Adipocyte (in vitro differentiated cells): ENCODE measurements at regions not wholly inside any gene's neighbourhood (a gene's known extent, or its start where the extent isn't known, plus 50 kb on each side); places are given as distances from the start of the nearest gene placed in this dataset.

Experiments
- DNase-seq: peaks from one replicate; pipeline ENCODE4 v3.0.0-alpha.2; 2015; ENCODE audit warnings: low read depth
- H3K27me3 ChIP-seq: replicated peaks from 2 replicates; pipeline ENCODE4 v1.7.0; 2013; ENCODE audit warnings: mild to moderate bottlenecking, low read length, moderate library complexity; ENCODE audit not compliant: control insufficient read depth, insufficient read depth
- H3K36me3 ChIP-seq: 2 replicates; pipeline ENCODE4 v1.7.0; 2013; ENCODE audit warnings: low read length, mild to moderate bottlenecking, moderate library complexity; ENCODE audit not compliant: control insufficient read depth, insufficient read depth, severe bottlenecking
- H3K4me1 ChIP-seq: 2 replicates; pipeline ENCODE4 v1.7.0; 2013; ENCODE audit warnings: mild to moderate bottlenecking, low read length, moderate library complexity; ENCODE audit not compliant: control insufficient read depth, insufficient read depth
- H3K4me3 ChIP-seq: 2 replicates; pipeline ENCODE4 v1.7.0; 2013; ENCODE audit warnings: mild to moderate bottlenecking, low read length, moderate library complexity
- H3K9ac ChIP-seq: 2 replicates; pipeline ENCODE4 v1.7.0; 2013; ENCODE audit warnings: mild to moderate bottlenecking, low read length, moderate library complexity
- H3K9me3 ChIP-seq: 2 replicates; pipeline ENCODE4 v1.7.0; 2013; ENCODE audit warnings: mild to moderate bottlenecking, low read length, moderate library complexity; ENCODE audit not compliant: control insufficient read depth

DNA sequence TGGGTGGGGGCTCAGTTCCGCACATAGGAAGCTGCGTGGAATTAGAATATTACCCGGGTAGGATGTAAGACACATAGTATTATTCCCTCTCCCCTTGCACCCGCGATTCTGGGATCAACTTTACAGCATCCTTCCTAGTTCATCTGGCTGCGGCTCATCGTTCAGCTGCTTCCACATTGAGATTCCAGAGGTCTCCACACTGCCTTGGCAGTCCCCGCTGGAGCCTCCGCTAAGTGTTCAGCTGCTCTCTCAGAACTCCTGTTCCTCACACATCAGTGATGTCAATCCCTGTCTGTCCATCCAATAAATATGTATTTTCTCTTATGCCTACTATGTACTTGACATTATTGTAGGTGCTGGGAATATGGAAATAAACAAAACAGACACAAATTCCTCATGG lies 135.6 kb upstream of the SYT6 start:
- Histone ChIP-seq H3K9ac (no peak overlapping the region), H3K4me3 (no peak overlapping the region), H3K9me3 (no peaks in the 10 kb centered on the region), H3K4me1 (no peaks in the 10 kb centered on the region), H3K36me3 (no peaks in the 10 kb centered on the region), H3K27me3 (no peaks in the 10 kb centered on the region)
- no peak for DNase-seq

DNA sequence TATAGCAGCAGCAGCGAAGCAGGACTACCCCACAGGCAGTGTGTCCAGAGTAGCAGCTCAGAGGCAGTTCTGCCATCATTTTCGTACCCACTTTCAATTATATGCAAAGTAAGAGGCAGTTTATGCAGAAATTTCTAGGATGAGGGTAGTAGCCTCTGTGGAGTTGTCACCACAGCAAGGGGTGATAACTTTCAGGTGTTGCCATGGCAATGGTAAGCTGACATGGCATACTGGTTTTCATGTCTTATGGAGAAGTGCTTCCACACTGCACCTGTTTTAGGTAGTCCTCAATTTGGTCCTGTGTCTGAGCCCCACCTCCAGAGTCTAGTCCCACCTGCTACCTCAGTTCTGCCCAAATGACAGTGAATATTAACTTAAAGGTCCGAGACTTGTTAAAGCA lies 133.3 kb upstream of the SYT6 start:
- Histone ChIP-seq H3K27me3 (no peaks in the 10 kb centered on the region), H3K4me3 (no peak overlapping the region), H3K4me1 (no peaks in the 10 kb centered on the region), H3K36me3 (no peaks in the 10 kb centered on the region), H3K9ac (no peak overlapping the region), H3K9me3 (no peaks in the 10 kb centered on the region)
- no peak for DNase-seq

DNA sequence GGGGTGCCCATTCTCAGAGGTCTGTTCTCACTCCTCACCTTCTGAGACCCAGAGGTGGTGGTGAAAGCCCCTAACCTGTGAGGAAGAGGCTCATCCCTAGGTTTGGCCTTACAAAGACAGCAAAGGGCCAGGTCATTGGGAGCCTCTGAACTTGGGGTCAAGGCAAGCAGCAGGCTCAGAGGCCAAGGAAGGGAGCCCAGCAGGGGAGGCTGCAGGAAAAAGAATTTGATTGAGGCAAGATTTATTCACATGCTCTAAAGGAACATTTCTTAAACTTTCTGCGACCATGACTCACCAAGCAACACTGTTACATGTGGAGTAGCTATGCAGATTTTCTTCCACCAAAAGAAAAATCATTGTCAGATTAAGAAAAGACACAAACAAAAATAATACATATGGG lies 132.5 kb upstream of the SYT6 start:
- DNase-seq, result peak; percentile 61
- H3K36me3 ChIP-seq, result no peaks in the 10 kb centered on the region

DNA sequence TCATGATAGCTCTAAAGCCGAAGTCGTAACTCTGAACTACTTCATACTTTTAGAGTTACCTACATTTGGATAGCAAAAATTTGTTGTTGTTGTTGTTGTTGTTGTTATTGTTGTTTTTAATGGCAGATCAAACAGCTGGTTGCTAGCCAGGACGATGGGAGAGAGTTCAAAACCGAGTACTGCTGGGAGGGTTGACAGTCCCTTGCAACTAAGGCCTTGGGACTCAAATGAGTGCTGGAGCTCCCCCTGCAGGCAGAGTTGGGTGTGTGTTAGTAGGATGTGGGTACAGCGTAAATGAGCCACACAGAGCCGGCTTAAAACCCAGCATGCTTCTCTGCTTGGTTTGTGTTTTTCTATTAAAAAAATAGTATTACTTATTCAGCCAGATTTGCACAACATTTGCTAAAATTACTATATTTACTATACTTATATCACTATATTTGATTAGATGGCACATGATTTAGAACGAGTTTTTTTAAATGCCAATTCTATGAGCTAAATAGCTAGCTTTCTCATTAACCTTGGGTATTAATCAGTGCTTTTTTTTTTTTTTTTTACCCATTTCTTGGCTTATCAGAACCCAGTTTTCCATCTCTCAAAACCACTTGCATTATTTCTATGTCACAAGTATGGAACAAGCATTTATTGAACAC lies 129.2 kb upstream of the SYT6 start:
- H3K9ac ChIP-seq, result no peak overlapping the region
- no peaks in the 10 kb centered on the region for H3K9me3 ChIP-seq
- H3K4me1 ChIP-seq, result no peaks in the 10 kb centered on the region
- H3K4me3 ChIP-seq, result no peak overlapping the region
- H3K27me3 ChIP-seq, result no peaks in the 10 kb centered on the region
- no peaks in the 10 kb centered on the region for H3K36me3 ChIP-seq
- DNase-seq, result peak; percentile 94

More for the DNA sequence above, 132.5 kb upstream of the SYT6 start:
- H3K27me3 ChIP-seq, result no peaks in the 10 kb centered on the region
- no peak overlapping the region for H3K4me3 ChIP-seq
- no peaks in the 10 kb centered on the region for H3K9me3 ChIP-seq
- no peaks in the 10 kb centered on the region for H3K4me1 ChIP-seq
- H3K9ac ChIP-seq, result no peak overlapping the region

DNA sequence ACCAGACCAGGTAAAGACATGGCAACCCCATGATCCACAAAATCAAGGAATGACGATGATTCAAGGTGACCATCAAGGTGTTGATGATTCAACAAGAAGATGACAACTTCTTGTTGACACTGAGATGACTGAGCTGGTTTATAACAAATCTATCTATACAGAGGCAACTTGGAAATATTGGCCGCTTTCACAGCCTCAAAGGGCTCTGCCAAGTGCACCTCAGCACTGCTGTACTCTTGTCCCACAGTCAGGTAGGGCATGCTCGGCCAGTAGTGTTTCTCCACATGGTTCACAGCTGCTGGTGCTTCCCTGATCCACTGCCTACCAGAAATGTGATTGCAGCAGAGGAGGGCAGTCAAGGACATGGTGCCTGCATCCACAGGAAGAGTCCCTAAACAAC lies 125.2 kb upstream of the SYT6 start:
- no peak for DNase-seq
- no peaks in the 10 kb centered on the region for H3K9me3 ChIP-seq
- H3K27me3 ChIP-seq, result no peaks in the 10 kb centered on the region
- no peaks in the 10 kb centered on the region for H3K4me1 ChIP-seq
- H3K4me3 ChIP-seq, result no peak overlapping the region
- H3K9ac ChIP-seq, result no peak overlapping the region
- H3K36me3 ChIP-seq, result no peaks in the 10 kb centered on the region

DNA sequence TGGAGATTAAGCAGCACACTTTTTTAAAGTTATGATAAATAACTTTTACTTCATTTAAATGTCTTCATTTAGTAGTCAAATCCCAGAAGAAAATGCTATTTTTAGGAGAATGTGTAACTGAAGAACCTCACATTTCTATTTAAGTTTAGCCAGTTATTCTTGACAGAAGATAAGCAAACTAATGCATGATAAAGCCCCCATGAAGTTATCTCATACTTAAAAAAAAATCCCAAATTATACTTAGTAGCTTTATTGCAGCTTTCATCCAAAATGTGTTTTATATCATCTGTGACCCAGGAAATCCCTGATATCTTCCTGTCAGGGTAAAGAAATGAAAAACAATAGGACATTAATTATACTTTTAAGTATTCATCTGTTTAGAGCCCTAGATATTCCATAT lies 124.8 kb upstream of the SYT6 start:
- Histone ChIP-seq H3K4me3 (no peak overlapping the region), H3K27me3 (no peaks in the 10 kb centered on the region), H3K4me1 (no peaks in the 10 kb centered on the region), H3K9me3 (no peaks in the 10 kb centered on the region), H3K9ac (no peak overlapping the region), H3K36me3 (no peaks in the 10 kb centered on the region)
- no peak for DNase-seq

DNA sequence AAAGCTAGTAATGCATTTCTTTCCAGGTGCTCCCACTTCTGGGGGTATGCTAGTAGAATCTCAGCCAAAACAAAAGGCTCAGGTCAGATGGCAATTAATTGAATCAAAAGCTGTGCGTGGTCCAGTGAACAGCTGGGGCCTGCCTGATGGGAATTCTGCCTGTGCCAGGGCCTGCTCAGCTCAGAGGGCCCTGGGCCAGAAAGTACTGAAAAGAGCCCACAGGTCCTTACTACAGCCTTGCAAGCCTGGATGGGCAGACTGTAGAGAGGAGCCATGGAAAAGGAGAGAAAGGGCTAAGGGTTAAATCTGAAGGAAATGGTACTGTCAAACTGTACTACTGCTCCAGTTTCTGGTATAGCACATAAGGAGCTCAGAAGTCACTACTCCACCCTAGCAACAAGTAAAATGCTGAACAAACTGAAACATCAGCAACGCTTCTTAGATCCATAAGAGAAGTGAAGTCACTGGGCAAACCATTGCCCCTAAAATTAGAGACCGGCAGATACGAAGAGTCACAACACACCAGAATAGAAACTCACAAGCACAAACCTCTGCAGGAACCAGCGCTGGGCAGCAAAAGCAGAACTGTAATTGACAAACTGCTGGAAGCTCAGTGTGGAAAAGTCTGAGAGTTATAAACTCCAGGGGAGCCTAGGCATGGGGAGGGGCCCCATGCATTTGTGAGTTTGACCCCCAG lies 121.1 kb upstream of the SYT6 start:
- Histone ChIP-seq H3K36me3 (no peaks in the 10 kb centered on the region), H3K4me1 (no peaks in the 10 kb centered on the region), H3K9me3 (no peaks in the 10 kb centered on the region), H3K4me3 (no peak overlapping the region), H3K27me3 (no peaks in the 10 kb centered on the region), H3K9ac (no peak overlapping the region)
- DNase-seq, result no peak

DNA sequence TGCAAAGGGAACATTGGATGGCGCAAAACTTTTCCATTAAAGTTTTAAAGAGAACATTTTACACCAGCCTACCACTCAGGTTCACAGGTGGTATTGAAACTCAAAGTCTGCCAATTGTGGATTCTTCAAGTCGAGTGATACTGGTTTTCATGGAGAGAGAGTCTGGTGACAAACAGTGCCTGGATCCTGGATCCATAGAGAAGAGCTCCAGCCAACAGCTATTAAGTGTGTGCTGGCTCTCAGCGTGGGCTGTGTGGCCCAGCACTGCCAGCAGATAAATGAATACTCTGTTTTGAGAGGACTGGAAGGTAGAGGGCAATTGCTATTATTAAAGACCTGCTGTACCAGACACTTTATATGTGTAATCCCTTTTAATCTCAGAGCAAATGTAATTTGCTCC lies 118.9 kb upstream of the SYT6 start:
- Histone ChIP-seq H3K4me3 (no peak overlapping the region), H3K27me3 (no peaks in the 10 kb centered on the region), H3K9ac (no peak overlapping the region), H3K4me1 (no peaks in the 10 kb centered on the region), H3K36me3 (no peaks in the 10 kb centered on the region), H3K9me3 (no peaks in the 10 kb centered on the region)
- DNase-seq, result no peak

DNA sequence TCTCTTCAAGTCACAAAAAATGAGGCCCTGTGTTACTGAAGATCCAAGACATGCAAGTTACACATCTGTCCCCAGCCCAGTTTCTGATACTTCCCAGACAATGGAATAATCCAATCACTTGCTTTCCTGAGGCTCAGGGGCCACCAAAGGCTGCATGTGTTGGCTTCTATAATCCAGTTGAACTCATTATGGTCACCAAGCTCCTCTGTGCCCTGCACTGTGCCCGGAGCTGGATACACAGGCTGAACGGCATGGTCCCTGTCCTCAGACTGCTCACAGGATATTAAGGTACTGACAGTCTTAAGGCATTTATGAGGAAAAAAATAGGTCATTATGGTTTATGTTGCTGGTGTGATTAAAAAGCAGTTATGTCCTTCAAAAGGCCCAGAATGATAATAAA lies 117.0 kb upstream of the SYT6 start:
- Histone ChIP-seq H3K4me3 (no peak overlapping the region), H3K4me1 (no peaks in the 10 kb centered on the region), H3K9me3 (no peaks in the 10 kb centered on the region), H3K9ac (no peak overlapping the region), H3K36me3 (no peaks in the 10 kb centered on the region), H3K27me3 (no peaks in the 10 kb centered on the region)
- DNase-seq, result no peak

DNA sequence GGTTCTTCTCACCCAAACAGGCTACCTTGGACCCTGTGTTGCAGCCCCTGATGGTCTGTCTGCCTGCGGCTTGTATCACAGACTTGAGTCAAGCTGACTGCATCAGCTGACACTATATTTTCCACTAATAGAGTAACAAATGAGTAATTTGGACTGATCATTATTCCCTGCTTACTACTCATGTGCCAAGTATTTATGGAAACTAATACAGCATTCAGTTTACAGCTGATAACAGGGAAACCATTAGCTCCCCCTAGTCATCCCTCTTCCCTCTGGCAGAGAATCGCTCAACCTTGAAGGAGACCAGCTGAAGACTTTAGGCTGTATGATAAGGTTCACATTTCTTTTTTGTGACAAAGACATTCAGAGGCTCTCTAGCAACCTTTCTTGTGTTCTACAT lies 116.6 kb upstream of the SYT6 start:
- Histone ChIP-seq H3K4me3 (no peak overlapping the region), H3K36me3 (no peaks in the 10 kb centered on the region), H3K9me3 (no peaks in the 10 kb centered on the region), H3K9ac (no peak overlapping the region), H3K4me1 (no peaks in the 10 kb centered on the region), H3K27me3 (no peaks in the 10 kb centered on the region)
- no peak for DNase-seq

DNA sequence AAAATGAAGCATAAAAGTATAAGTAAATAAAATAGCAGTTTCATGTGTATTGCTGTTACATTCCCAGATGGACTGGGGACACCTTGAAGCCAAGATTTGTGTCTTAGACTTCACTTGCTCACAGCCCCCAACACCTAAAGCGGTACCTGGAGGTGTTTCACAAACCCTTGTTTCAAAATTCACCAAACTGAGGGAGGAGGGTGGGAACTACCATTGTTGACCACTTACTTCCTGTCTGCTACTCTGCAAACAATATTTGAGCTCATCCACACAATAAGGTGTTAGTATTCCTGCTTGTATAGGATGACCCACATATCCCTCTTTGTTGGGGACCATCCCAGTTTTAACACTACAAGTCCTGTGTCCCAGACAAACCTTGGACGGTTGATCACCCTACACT lies 115.9 kb upstream of the SYT6 start:
- Histone ChIP-seq H3K9me3 (no peaks in the 10 kb centered on the region), H3K4me1 (no peaks in the 10 kb centered on the region), H3K4me3 (no peak overlapping the region), H3K27me3 (peaks cover 1% of the 10 kb centered on the region), H3K36me3 (no peaks in the 10 kb centered on the region), H3K9ac (no peak overlapping the region)
- no peak for DNase-seq

DNA sequence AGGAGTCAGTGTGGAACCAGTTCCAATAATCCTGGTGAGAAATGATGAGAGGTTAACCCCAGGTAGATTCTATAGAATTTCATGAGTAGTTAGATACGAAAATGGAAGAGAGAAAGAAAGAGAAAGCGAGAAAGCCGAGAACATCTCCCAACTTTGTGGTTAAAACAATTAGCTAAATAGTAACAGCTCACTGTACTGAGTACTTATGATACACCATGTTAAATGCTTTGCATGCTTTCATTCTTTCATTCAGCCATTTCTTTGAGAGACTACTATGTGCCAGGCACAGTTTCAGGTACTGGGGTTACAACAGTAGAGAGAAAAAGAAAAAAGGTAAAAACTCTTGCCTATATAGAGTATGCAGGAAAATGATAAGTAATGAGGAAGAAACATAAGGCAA lies 109.7 kb upstream of the SYT6 start:
- H3K4me3 ChIP-seq, result no peak overlapping the region
- H3K4me1 ChIP-seq, result no peaks in the 10 kb centered on the region
- H3K27me3 ChIP-seq, result peaks cover 46% of the 10 kb centered on the region
- H3K36me3 ChIP-seq, result no peaks in the 10 kb centered on the region
- H3K9ac ChIP-seq, result no peak overlapping the region
- no peak for DNase-seq
- H3K9me3 ChIP-seq, result no peaks in the 10 kb centered on the region
